DND-41 (cell line): ENCODE measurements at regions not wholly inside any gene's neighbourhood (a gene's known extent, or its start where the extent isn't known, plus 50 kb on each side); places are given as distances from the start of the nearest gene placed in this dataset.

ENCODE experiments used
- CTCF ChIP-seq: IDR thresholded peaks from 2 replicates; pipeline ENCODE4 v1.5.1; 2012; ENCODE audit warnings: borderline replicate concordance, low read length, moderate library complexity, mild to moderate bottlenecking; ENCODE audit not compliant: poor library complexity, severe bottlenecking; ENCODE audit errors: extremely low read depth
- EZH2 ChIP-seq: IDR thresholded peaks from 3 replicates; pipeline ENCODE4 v1.6.1; 2012; ENCODE audit warnings: borderline replicate concordance, low read depth, mild to moderate bottlenecking, moderate library complexity, low read length, inconsistent platforms; ENCODE audit not compliant: severe bottlenecking

GRCh38 chr9:126096340-126096739, 230.3 kb upstream of the MVB12B start:
- no peak for TF ChIP-seq CTCF
- TF ChIP-seq EZH2, result no peak
